Fibroblast of villous mesenchyme (primary cell): ENCODE measurements at regions not wholly inside any gene's neighbourhood (a gene's known extent, or its start where the extent isn't known, plus 50 kb on each side); places are given as distances from the start of the nearest gene placed in this dataset.

Experiments used
- DNase-seq: peaks from one replicate; pipeline ENCODE4 v3.0.0-alpha.2; 2010; ENCODE audit warnings: low read depth
- H3K4me3 ChIP-seq: 2 replicates; pipeline ENCODE4 v1.5.1; 2011; ENCODE audit warnings: low read depth, mild to moderate bottlenecking, low read length
- TF ChIP-seq, protein P1 (sequence below): IDR thresholded peaks from 2 replicates; pipeline ENCODE4 v1.5.1; 2012; ENCODE audit warnings: low read depth, mild to moderate bottlenecking, low read length; ENCODE audit not compliant: insufficient read depth

DNA sequence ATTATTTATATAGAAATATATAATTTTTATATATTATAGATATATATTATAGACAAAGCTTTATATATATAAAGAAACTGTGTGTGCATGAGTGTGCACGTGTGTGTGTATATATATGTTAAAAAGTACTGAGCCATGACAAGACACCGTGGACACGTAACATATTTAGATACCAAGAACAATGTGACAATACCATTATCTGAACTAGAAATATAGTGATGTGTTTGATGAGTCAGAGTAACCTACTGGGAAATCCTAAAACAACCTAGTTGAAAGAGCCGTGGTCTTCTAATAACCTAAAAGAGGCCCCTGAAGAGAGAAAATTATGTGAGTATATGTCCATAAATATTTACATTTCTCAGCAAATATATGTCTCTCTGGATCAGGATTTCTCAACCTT lies 50.7 kb upstream of the ITGB8 start:
- no peak for DNase-seq

DNA sequence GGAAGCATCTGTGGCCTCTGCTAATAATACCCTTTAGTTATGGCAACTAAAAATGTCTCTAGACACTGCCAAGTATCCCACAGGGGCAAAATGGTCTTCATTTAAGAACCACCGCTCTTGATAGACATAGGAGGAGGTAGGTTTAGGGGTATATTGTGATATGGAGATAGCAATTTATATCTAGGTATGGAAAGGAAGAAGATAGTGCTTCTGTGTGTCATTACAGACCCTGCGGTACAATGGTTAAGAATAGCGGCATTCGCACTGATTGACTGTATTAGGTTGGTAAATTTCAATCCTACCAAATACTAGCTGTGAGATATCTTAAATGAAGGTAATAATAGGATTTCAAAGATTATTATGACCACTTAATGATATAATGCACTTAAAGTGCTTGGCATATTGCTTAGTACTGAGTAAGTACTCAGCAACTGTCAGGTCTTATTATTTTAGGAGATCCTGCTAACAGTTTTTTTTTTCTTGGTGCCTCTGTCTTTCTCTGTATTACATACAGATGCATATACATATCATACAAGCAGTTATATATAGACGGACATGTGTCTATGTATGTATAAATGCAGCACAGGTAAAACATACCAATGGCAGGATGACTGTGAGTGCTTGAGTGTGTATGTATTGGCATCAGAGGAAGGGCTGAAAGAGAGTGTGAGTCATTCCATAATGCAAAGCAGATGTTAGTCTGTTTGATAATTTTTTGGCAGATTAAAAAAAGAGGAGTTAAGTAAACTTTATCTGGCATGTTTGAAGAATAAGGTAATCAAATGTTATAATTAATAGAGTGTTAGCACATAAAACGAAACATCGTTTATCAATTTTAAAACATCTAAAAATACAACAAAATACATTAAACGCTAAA lies 50.0 kb upstream of the ITGB8 start:
- H3K4me3 ChIP-seq = no peak overlapping the region
- TF ChIP-seq, protein P1, sequence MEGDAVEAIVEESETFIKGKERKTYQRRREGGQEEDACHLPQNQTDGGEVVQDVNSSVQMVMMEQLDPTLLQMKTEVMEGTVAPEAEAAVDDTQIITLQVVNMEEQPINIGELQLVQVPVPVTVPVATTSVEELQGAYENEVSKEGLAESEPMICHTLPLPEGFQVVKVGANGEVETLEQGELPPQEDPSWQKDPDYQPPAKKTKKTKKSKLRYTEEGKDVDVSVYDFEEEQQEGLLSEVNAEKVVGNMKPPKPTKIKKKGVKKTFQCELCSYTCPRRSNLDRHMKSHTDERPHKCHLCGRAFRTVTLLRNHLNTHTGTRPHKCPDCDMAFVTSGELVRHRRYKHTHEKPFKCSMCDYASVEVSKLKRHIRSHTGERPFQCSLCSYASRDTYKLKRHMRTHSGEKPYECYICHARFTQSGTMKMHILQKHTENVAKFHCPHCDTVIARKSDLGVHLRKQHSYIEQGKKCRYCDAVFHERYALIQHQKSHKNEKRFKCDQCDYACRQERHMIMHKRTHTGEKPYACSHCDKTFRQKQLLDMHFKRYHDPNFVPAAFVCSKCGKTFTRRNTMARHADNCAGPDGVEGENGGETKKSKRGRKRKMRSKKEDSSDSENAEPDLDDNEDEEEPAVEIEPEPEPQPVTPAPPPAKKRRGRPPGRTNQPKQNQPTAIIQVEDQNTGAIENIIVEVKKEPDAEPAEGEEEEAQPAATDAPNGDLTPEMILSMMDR = no peak
- DNase-seq = peak; percentile 67

More for the DNA sequence above, 50.7 kb upstream of the ITGB8 start:
- H3K4me3 ChIP-seq = no peak overlapping the region
- TF ChIP-seq, protein P1 = no peak
